Suprapubic skin (tissue), 4 donors: ENCODE measurements at regions not wholly inside any gene's neighbourhood (a gene's known extent, or its start where the extent isn't known, plus 50 kb on each side); places are given as distances from the start of the nearest gene placed in this dataset.
"Not testable (repeated sequence)": the region's sequence is repeated elsewhere in the genome, so short reads cannot be mapped to it uniquely, and the experiment has no call there.

Experiments
- DNase-seq, 2 donors: peaks; one replicate each; pipeline ENCODE4 v3.0.0-alpha.2; 2019; ENCODE audit warnings: low spot score in 2 of 2
- H3K27ac ChIP-seq: fragments of 200-600 bp; sonication (generic); one replicate; pipeline ENCODE4 v1.5.1; 2019
- H3K27me3 ChIP-seq: fragments of 200-600 bp; sonication (generic); one replicate; pipeline ENCODE4 v1.5.1; 2019
- H3K36me3 ChIP-seq: fragments of 200-600 bp; sonication (generic); one replicate; pipeline ENCODE4 v1.5.1; 2019
- H3K4me1 ChIP-seq: fragments of 200-600 bp; sonication (generic); one replicate; pipeline ENCODE4 v1.5.1; 2019
- H3K4me3 ChIP-seq: fragments of 200-600 bp; sonication (generic); one replicate; pipeline ENCODE4 v1.5.1; 2019; ENCODE audit warnings: mild to moderate bottlenecking
- H3K9me3 ChIP-seq: fragments of 200-600 bp; sonication (generic); one replicate; pipeline ENCODE4 v1.5.1; 2019
- EP300 ChIP-seq: sonication (generic); formaldehyde crosslinking; IDR thresholded peaks from one replicate; pipeline ENCODE4 v1.6.1; 2017; ENCODE audit warnings: antibody characterized with exemption
- POLR2A ChIP-seq, 2 donors: fragments of 450-650 bp; IDR thresholded peaks; one replicate each; pipeline ENCODE4 v1.6.1; 2017; ENCODE audit warnings: antibody characterized with exemption in 2 of 2, mild to moderate bottlenecking in 2 of 2, moderate library complexity in 2 of 2
- POLR2AphosphoS5 ChIP-seq, 3 donors: sonication (generic); formaldehyde crosslinking; IDR thresholded peaks; one replicate each; pipeline ENCODE4 v1.6.1; 2017; ENCODE audit warnings: antibody characterized with exemption in 3 of 3
- WGBS: methylation state at CpG from one replicate; pipeline ENCODE4 v1.1.5; 2018; 5-methylcytosine and 5-hydroxymethylcytosine counted together
- TF ChIP-seq, protein P1 (sequence below), 2 donors: fragments of 200-600 bp in 1 of 2; fragments of 450-650 bp in 1 of 2; sonication (generic) in 1 of 2; IDR thresholded peaks; one replicate each; pipeline ENCODE4 v1.5.1; 2016 to 2019; ENCODE audit warnings: antibody characterized with exemption in 2 of 2, mild to moderate bottlenecking in 1 of 2, moderate library complexity in 1 of 2

DNA sequence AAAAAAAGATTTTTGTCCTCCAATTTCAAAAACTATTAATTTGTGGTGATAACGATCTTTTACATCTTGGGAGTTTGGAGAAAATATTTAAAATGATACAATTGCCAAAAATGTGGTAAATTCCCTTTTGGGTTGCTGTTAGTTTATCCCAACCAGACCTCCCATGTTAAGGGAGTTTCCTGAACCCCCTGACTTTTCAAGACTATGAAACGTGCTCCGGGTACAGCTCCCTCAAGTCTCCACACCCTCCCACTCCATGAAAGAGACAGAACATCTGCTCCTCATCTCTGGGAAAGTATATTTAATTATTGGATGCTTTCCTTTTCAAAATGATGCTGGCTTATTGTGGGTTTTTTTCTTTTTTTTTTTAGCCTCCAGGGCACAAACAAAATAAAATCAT, 534.6 kb upstream of the NRP1 start:
- Histone ChIP-seq H3K36me3 (no peaks in the 10 kb centered on the region), H3K9me3 (no peaks in the 10 kb centered on the region), H3K27ac (no peak overlapping the region), H3K4me1 (peaks cover 5% of the 10 kb centered on the region), H3K4me3 (no peak overlapping the region), H3K27me3 (no peaks in the 10 kb centered on the region)
- TF ChIP-seq POLR2AphosphoS5 (IDR thresholded peaks at IDR 0.05) (no peak), EP300 (no peak), POLR2A (IDR thresholded peaks at IDR 0.05) (no peak)
- TF ChIP-seq, protein P1, sequence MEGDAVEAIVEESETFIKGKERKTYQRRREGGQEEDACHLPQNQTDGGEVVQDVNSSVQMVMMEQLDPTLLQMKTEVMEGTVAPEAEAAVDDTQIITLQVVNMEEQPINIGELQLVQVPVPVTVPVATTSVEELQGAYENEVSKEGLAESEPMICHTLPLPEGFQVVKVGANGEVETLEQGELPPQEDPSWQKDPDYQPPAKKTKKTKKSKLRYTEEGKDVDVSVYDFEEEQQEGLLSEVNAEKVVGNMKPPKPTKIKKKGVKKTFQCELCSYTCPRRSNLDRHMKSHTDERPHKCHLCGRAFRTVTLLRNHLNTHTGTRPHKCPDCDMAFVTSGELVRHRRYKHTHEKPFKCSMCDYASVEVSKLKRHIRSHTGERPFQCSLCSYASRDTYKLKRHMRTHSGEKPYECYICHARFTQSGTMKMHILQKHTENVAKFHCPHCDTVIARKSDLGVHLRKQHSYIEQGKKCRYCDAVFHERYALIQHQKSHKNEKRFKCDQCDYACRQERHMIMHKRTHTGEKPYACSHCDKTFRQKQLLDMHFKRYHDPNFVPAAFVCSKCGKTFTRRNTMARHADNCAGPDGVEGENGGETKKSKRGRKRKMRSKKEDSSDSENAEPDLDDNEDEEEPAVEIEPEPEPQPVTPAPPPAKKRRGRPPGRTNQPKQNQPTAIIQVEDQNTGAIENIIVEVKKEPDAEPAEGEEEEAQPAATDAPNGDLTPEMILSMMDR (IDR thresholded peaks at IDR 0.05), result no peak
- no peak for DNase-seq
- WGBS, result 33% methylated on average over 3 of the region's 3 CpGs

DNA sequence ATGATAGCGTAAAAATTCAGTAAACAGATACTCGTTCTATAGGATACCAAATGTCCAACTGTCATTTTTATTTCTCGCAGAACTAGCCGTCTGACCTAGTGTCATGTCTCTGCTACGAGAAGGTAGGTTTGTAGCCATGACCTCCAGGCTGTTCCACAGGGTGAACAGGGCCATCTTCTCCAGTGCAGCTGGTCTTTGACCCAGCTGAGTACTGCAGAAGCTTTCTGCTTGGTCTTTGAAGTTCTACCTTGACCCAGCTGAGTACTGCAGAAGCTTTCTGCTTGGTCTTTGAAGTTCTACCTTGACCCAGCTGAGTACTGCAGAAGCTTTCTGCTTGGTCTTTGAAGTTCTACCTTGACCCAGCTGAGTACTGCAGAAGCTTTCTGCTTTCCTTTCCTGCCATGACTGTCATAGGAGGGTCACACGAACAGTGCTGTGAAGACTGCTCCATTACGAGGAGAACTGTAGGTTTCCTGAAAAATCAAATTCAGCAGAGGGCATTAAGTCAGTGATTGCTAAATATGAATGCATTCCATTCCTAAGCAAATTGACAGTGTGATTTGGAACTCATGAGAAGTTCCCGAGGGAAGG, 532.8 kb upstream of the NRP1 start:
- not testable (repeated sequence) for H3K9me3 ChIP-seq, H3K27ac ChIP-seq, DNase-seq, H3K4me1 ChIP-seq, H3K27me3 ChIP-seq, H3K4me3 ChIP-seq, H3K36me3 ChIP-seq
- 84% methylated on average over 8 of the region's 8 CpGs for WGBS

DNA sequence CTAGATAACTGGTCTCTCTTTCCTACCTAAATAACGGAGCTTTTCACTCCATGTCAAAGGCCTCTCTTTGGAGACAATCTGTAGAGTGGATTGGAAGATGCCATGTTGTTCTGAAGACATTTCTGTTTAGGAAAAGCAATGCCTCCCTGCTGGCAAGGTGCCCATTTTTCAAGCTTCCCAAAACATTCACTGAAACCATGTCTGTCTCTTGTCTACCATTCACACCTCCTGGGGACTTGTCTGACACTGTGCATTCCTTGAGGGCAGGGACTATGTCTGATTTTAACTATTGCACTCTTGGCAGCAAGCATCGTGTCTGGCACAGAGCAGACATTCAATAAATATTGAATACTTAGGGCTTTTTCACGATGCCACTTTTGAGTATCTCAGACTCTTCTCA, 528.9 kb upstream of the NRP1 start:
- no peak for DNase-seq
- Histone ChIP-seq H3K36me3 (no peaks in the 10 kb centered on the region), H3K27me3 (no peaks in the 10 kb centered on the region), H3K4me1 (no peaks in the 10 kb centered on the region), H3K9me3 (no peaks in the 10 kb centered on the region), H3K4me3 (no peak overlapping the region), H3K27ac (no peak overlapping the region)
- TF ChIP-seq POLR2A (IDR thresholded peaks at IDR 0.05) (no peak), EP300 (no peak), POLR2AphosphoS5 (IDR thresholded peaks at IDR 0.05) (no peak)
- TF ChIP-seq, protein P1 (IDR thresholded peaks at IDR 0.05), result no peak
- whole genome bisulfite sequencing, result 68% methylated on average over 3 of the region's 3 CpGs

DNA sequence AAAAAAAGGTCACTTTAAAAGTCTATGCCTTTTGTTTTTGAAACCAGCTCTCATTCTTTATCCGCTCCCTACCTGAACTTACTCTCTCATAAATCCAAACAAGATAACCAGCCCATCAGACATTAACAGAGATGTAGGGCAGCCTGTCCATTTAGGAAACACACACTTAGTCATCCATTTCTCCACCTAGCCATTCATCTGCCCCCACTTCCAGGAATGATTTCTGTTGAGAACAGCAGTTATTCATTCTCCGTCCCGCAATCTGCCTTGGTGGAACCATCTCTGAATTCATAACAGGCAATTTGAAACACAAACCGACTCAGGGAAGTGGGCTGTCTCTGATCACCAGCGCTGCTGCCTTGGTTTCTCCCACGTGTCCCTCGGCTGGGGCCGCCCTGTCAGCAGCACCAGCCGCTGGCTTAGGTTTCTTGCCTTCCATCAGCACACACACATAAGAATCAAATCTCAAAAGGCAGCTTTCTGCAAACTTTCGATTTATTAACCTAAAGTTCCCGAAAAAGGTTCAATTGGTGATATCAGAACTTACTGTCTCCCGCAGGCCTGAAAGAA, 528.2 kb upstream of the NRP1 start:
- H3K27me3 ChIP-seq, result no peaks in the 10 kb centered on the region
- H3K4me1 ChIP-seq, result no peaks in the 10 kb centered on the region
- WGBS, result 97% methylated on average over 12 of the region's 12 CpGs
- no peak overlapping the region for H3K4me3 ChIP-seq
- DNase-seq, result no peak
- H3K36me3 ChIP-seq, result no peaks in the 10 kb centered on the region
- H3K9me3 ChIP-seq, result no peaks in the 10 kb centered on the region
- TF ChIP-seq POLR2A (IDR thresholded peaks at IDR 0.05) (no peak), POLR2AphosphoS5 (IDR thresholded peaks at IDR 0.05) (no peak), EP300 (no peak)
- TF ChIP-seq, protein P1 (IDR thresholded peaks at IDR 0.05), result no peak
- H3K27ac ChIP-seq, result no peak overlapping the region

DNA sequence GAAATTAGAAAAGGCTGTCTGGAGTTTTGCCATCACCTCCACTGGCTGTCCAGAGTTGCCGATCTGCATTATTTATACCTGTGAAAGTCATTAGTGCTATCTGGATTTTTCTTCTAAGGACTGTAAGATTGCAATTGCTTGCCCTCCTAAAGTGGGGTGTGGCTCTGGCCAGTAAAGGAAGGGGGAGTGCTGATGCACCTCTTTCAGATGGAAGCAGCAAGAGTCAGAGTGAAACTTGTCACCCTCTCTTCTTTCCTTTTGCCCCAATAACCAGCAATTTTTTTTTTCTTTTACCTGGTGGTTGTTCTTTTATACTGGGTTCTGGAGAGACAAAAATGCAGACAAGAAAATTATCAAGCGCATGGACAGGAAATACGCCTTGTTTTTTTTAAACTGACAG, 527.4 kb upstream of the NRP1 start:
- Histone ChIP-seq H3K4me1 (no peaks in the 10 kb centered on the region), H3K4me3 (no peak overlapping the region), H3K9me3 (no peaks in the 10 kb centered on the region), H3K27ac (no peak overlapping the region), H3K36me3 (no peaks in the 10 kb centered on the region), H3K27me3 (no peaks in the 10 kb centered on the region)
- DNase-seq, result no peak
- WGBS, result 79% methylated on average over 3 of the region's 3 CpGs
- TF ChIP-seq POLR2AphosphoS5 (IDR thresholded peaks at IDR 0.05) (no peak), EP300 (no peak), POLR2A (IDR thresholded peaks at IDR 0.05) (no peak)
- TF ChIP-seq, protein P1 (IDR thresholded peaks at IDR 0.05), result no peak
